HUES6 (cell line): ENCODE measurements at regions not wholly inside any gene's neighbourhood (a gene's known extent, or its start where the extent isn't known, plus 50 kb on each side); places are given as distances from the start of the nearest gene placed in this dataset.
"Not testable (repeated sequence)": the region's sequence is repeated elsewhere in the genome, so short reads cannot be mapped to it uniquely, and the experiment has no call there.

Source experiments
- H3K27ac ChIP-seq: 2 replicates; pipeline ENCODE4 v1.7.0; 2013; ENCODE audit warnings: low read depth, mild to moderate bottlenecking, low read length, inconsistent platforms
- H3K27me3 ChIP-seq: 2 replicates; pipeline ENCODE4 v1.6.1; 2013; ENCODE audit warnings: low read length; ENCODE audit not compliant: control insufficient read depth, insufficient read depth
- H3K36me3 ChIP-seq: 2 replicates; pipeline ENCODE4 v1.6.1; 2013; ENCODE audit warnings: low read length; ENCODE audit not compliant: control insufficient read depth, insufficient read depth
- H3K4me1 ChIP-seq: 2 replicates; pipeline ENCODE4 v1.6.1; 2013; ENCODE audit warnings: low read length; ENCODE audit not compliant: control insufficient read depth, insufficient read depth
- H3K4me3 ChIP-seq: 2 replicates; pipeline ENCODE4 v1.5.1; 2013; ENCODE audit warnings: low read depth, low read length
- H3K9ac ChIP-seq: one replicate; pipeline ENCODE4 v1.6.1; 2013; ENCODE audit warnings: mild to moderate bottlenecking, low read length
- H3K9me3 ChIP-seq: 2 replicates; pipeline ENCODE4 v1.6.1; 2013; ENCODE audit warnings: low read depth, low read length; ENCODE audit not compliant: control insufficient read depth, insufficient read depth

DNA sequence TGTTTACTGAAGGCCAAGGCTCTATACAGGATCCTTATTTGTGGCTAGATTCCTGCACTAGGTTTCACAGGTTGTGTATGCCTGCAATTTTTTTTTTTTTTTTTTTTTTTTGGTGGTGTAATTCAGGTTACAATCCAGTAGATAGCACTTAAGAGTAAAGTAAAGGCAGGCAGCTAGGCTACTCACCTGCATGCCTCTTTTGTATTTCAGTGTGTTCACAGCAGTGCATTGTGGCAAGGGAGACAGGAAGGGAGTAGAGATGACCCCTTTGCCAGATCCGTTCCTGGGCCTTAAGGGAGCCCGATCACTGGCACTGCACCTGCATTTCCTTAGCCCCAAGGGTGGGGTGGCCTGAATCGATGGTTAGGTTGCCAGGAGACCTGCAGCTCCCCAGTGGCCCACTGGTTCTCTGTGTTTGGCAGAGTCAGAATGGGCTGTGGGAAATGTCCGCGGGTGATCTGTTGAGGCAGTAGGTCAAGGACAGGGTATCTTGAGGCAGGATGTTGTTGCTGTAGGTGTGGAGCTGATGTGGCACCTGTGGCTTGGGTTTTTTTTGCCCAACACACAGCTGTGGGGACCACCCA lies 374.9 kb upstream of the AADAT start:
- no peak overlapping the region for H3K9ac ChIP-seq
- peaks cover 11% of the 10 kb centered on the region; the same call in 1 of the 2 replicates for H3K4me1 ChIP-seq
- H3K36me3 ChIP-seq = no peaks in the 10 kb centered on the region
- no peak overlapping the region for H3K27ac ChIP-seq
- H3K9me3 ChIP-seq = no peaks in the 10 kb centered on the region
- H3K4me3 ChIP-seq = no peak overlapping the region
- H3K27me3 ChIP-seq = no peaks in the 10 kb centered on the region

GRCh38 chr4:170446782-170447181 lies 357.0 kb upstream of the AADAT start:
- Histone ChIP-seq H3K27me3 (no peaks in the 10 kb centered on the region), H3K9ac (no peak overlapping the region), H3K27ac (no peak overlapping the region), H3K36me3 (no peaks in the 10 kb centered on the region), H3K4me1 (no peaks in the 10 kb centered on the region), H3K4me3 (no peak overlapping the region), H3K9me3 (no peaks in the 10 kb centered on the region)

- H3K4me1 ChIP-seq, H3K4me3 ChIP-seq, H3K36me3 ChIP-seq, H3K27ac ChIP-seq, H3K27me3 ChIP-seq, H3K9ac ChIP-seq, H3K9me3 ChIP-seq: not testable (repeated sequence)
Observed at GRCh38 chr4:170441146-170441545, 351.4 kb upstream of the AADAT start.

DNA sequence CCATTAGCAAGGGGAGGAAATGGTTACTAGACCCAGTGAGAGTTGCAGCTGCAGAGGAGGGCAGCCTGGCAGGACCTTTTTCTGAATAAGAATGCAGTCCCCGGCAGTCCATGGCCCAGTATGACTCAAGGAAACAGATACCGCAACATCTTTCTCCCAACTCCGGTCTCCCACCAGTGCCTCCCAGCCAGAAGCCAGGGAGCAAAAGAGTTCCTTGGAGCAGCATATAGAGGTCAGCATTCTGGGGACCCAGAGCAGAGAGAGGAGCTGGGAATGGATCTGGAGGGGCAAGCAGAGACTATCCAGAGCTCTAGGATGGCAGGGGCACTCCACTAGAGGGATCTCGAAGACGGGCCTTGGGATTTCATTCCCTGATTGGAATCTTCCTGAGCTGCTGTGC lies 339.2 kb upstream of the AADAT start:
- H3K4me3 ChIP-seq = no peak overlapping the region
- no peaks in the 10 kb centered on the region for H3K27me3 ChIP-seq
- peaks cover 7% of the 10 kb centered on the region for H3K4me1 ChIP-seq
- no peak overlapping the region for H3K27ac ChIP-seq
- no peaks in the 10 kb centered on the region for H3K36me3 ChIP-seq
- H3K9ac ChIP-seq = no peak overlapping the region
- 0 out of 2 replicates have a peak, but pooled peaks cover 4% of the 10 kb centered on the region for H3K9me3 ChIP-seq

DNA sequence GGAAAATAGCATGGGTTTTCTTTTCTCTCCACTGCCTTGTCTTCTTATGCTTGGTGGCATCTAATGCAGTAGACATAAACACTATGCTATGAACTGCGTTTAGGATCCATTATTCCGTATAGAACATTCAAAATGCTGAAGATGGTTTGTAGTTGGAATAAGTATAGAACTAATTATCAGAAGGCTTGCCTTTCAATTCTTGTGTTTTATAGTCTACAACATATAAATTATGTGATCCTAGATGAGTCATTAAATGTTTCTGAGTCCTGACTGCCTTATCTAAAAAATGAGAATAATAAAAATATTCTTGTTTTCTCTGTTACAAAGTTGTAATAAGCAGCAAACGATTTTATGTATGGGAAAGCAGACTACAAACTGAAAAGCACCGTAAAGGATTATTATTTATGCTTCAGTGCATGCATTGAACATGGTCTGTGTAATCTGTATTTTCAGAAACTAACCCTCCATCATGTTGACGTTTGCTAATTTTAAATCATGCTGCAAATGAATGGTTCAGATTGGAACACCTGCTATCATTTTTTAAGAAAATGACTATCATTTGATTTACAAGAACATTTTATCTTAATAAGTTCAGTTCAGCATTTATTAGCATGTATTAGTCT lies 335.9 kb upstream of the AADAT start:
- H3K27ac ChIP-seq = no peak overlapping the region

GRCh38 chr4:170425040-170425439 lies 335.3 kb upstream of the AADAT start:
- Histone ChIP-seq H3K9me3 (no peaks in the 10 kb centered on the region), H3K36me3 (no peaks in the 10 kb centered on the region)

More for the DNA sequence above, 335.9 kb upstream of the AADAT start:
- no peaks in the 10 kb centered on the region for H3K36me3 ChIP-seq
- H3K4me1 ChIP-seq = peaks cover 7% of the 10 kb centered on the region
- no peaks in the 10 kb centered on the region for H3K9me3 ChIP-seq
- no peaks in the 10 kb centered on the region for H3K27me3 ChIP-seq
- no peak overlapping the region for H3K9ac ChIP-seq
- H3K4me3 ChIP-seq = no peak overlapping the region

GRCh38 chr4:170423137-170423536 lies 333.4 kb upstream of the AADAT start:
- Histone ChIP-seq H3K27ac (no peak overlapping the region), H3K36me3 (no peaks in the 10 kb centered on the region), H3K27me3 (no peaks in the 10 kb centered on the region), H3K4me1 (no peaks in the 10 kb centered on the region), H3K9ac (no peak overlapping the region), H3K4me3 (no peak overlapping the region), H3K9me3 (no peaks in the 10 kb centered on the region)

More at GRCh38 chr4:170425040-170425439, 335.3 kb upstream of the AADAT start:
- no peak overlapping the region for H3K27ac ChIP-seq
- peaks cover 7% of the 10 kb centered on the region for H3K4me1 ChIP-seq
- H3K4me3 ChIP-seq = no peak overlapping the region
- H3K27me3 ChIP-seq = no peaks in the 10 kb centered on the region
- H3K9ac ChIP-seq = no peak overlapping the region

GRCh38 chr4:170420255-170420693 lies 330.5 kb upstream of the AADAT start:
- H3K27me3 ChIP-seq = no peaks in the 10 kb centered on the region
- no peak overlapping the region for H3K9ac ChIP-seq
- no peaks in the 10 kb centered on the region for H3K9me3 ChIP-seq
- H3K27ac ChIP-seq = no peak overlapping the region
- H3K4me3 ChIP-seq = no peak overlapping the region
- no peaks in the 10 kb centered on the region for H3K4me1 ChIP-seq
- H3K36me3 ChIP-seq = no peaks in the 10 kb centered on the region

GRCh38 chr4:170414961-170415360 lies 325.2 kb upstream of the AADAT start:
- no peaks in the 10 kb centered on the region for H3K9me3 ChIP-seq
- H3K4me1 ChIP-seq = no peaks in the 10 kb centered on the region
- H3K27me3 ChIP-seq = no peaks in the 10 kb centered on the region
- no peak overlapping the region for H3K27ac ChIP-seq
- H3K4me3 ChIP-seq = no peak overlapping the region
- H3K9ac ChIP-seq = no peak overlapping the region
- H3K36me3 ChIP-seq = no peaks in the 10 kb centered on the region

GRCh38 chr4:170414360-170414759 lies 324.6 kb upstream of the AADAT start:
- H3K27me3 ChIP-seq = no peaks in the 10 kb centered on the region
- H3K9ac ChIP-seq = no peak overlapping the region
- no peak overlapping the region for H3K4me3 ChIP-seq
- no peaks in the 10 kb centered on the region for H3K36me3 ChIP-seq
- no peaks in the 10 kb centered on the region for H3K9me3 ChIP-seq
- H3K4me1 ChIP-seq = no peaks in the 10 kb centered on the region
- H3K27ac ChIP-seq = no peak overlapping the region

GRCh38 chr4:170413951-170414350 lies 324.2 kb upstream of the AADAT start:
- no peak overlapping the region for H3K4me3 ChIP-seq
- H3K9me3 ChIP-seq = no peaks in the 10 kb centered on the region
- H3K36me3 ChIP-seq = no peaks in the 10 kb centered on the region
- H3K4me1 ChIP-seq = no peaks in the 10 kb centered on the region
- no peaks in the 10 kb centered on the region for H3K27me3 ChIP-seq
- no peak overlapping the region for H3K9ac ChIP-seq
- H3K27ac ChIP-seq = no peak overlapping the region
